Dermis blood vessel endothelial cell (primary cell): ENCODE measurements at regions not wholly inside any gene's neighbourhood (a gene's known extent, or its start where the extent isn't known, plus 50 kb on each side); places are given as distances from the start of the nearest gene placed in this dataset.
A peak's percentile ranks its signal among the peaks of the same experiment; 100 is the strongest.
"Not testable (repeated sequence)": the region's sequence is repeated elsewhere in the genome, so short reads cannot be mapped to it uniquely, and the experiment has no call there.

ENCODE experiments used
- DNase-seq: peaks from one replicate; pipeline ENCODE4 v3.0.0; 2010

DNA sequence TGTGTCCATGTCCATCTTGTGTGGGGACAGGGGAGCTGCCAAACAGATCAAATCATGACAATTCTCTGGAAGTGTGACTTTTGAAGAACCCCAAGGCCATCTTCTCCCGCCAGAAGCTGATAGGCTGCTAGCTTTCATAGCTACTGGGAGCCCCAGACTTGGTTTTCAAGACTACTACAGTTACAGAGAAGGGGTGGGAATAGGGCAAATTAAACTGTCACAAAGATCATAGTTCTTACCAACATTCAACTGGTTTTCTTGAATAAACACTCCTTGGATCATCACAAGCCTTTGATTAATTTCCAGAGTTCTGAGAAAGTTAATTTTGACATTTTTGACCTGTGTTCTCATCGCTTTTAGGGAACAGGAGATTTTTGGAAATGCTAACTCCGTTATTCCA, 67.8 kb upstream of the FARP1 start:
- no peak for DNase-seq

DNA sequence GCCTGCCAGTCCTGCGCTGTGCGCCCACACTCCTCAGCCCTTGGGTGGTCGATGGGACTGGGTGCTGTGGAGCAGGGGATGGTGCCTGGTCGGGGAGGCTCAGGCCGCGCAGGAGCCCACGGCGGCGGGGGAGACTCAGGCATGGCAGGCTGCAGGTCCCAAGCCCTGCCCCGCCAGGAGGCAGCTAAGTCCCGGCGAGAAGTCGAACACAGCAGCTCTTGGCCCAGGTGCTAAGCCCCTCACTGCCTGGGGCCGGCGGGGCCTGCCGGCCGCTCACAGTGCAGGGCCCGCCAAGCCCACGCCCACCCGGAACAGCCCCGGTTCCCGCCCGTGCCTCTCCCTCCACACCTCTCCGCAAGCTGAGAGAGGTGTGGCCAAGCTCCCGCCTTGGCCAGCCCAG, 66.6 kb upstream of the FARP1 start:
- not testable (repeated sequence) for DNase-seq

DNA sequence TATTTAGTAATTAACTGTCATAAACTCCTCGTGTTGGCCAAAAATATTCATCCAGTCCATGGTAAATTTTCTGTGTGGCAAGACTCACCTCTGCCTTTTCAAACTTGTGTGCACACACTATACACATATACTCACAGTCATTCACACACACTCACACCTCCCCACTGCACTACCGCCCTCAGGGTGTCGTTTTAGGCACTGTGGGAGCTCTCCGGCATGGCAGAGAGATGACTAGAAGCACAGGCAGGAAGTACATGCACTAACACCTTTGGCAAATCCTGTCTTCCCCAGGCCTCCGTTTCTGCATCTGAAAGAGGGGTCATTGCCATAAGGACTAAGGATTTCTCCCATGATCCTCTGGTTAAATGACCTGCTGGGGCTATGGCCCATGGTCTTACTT, 62.6 kb upstream of the FARP1 start:
- no peak for DNase-seq

DNA sequence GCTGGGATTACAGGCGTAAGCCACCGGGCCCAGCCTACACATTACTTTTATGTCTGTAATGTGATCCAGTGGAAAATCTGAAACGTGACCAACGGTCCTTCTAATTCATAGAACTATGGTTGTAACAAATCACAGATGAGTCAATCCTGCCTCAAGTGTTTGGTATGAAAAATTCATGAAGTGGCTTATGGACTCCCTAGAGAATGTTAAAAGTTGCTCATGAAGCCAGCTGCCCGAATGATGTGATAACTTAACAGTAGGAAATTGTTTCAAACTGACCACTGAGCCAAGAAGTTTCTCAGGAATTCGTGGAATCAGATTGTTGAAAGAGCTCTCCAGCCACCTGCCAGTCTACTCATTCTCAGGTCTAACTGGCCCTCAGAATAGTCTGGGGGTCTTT, 59.4 kb upstream of the FARP1 start:
- DNase-seq, result peak; percentile 20

DNA sequence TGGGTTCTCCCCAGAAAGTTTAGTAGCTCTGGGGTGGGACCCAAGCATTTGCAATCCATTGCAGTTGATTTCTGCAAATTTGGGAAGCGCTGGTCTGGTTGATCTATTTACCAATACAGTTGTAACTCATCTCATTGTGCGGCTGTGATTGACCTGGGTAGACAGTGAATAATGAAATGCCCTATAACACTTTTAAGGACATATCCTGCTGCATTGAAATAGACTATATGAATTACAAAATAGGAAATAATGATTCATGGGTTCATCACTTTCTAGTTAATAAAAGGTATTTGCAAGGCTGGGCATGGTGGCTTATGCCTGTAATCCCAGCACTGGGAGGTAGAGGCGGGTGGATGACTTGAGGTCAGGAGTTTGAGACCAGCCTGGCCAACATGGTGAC, 59.0 kb upstream of the FARP1 start:
- no peak for DNase-seq

DNA sequence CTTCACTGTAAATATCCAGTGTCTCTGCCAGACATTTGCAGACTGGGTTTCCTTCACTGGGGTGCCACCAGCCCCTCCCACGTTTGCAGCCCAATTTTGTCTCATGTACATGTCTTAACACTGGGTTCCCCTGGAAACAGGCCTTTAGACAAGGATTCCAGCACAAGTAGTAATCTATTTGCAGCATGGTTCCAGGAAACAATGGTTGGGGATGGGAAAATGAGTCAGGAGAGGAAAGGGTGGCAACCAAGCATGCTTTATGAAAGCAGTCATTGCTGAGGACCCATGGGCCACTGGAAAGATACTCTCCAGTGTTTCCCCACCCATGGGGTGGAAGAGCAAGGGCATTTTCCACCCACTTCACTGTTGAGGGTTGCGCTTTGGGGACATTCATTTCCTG, 53.6 kb upstream of the FARP1 start:
- peak; percentile 28 for DNase-seq

DNA sequence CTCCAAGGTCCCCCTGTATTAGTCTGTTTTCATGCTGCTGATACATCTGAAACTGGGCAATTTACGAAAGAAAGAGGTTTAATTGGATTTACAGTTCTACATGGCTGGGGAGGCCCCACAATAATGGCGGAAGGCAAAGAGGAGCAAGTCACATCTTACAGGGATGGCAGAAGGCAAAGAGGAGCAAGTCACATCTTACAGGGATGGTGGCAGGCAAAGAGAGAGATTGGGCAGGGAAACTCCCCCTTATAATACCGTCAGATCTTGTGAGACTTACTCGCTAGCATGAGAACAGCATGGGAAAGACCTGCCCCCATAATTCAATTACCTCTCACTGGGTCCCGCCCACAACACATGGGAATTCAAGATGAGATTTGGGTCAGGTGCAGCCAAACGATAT, 50.0 kb upstream of the FARP1 start:
- DNase-seq, result no peak
